ENCODE measurements at regions not wholly inside any gene's neighbourhood (a gene's known extent, or its start where the extent isn't known, plus 50 kb on each side); places are given as distances from the start of the nearest gene placed in this dataset.

DNA sequence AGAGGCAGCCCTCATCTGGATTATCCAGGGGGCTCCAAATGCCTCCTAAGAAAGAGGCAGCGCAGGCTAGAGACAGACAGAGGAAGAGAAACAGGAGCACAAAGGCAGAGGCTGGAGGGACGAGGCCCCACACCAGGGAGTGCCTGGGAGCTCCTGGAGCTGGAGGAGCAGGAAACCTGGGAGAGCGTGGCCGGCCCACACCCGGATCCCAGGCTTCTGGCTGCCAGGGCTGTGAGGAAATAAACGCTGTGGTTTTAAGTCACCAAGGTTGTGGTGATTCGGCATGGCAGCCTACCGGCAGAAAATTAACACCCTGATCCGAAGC lies 165.5 kb downstream of the OLFM1 start:
- DNase-seq (ENCODE audit: low spot score): no peak

DNA sequence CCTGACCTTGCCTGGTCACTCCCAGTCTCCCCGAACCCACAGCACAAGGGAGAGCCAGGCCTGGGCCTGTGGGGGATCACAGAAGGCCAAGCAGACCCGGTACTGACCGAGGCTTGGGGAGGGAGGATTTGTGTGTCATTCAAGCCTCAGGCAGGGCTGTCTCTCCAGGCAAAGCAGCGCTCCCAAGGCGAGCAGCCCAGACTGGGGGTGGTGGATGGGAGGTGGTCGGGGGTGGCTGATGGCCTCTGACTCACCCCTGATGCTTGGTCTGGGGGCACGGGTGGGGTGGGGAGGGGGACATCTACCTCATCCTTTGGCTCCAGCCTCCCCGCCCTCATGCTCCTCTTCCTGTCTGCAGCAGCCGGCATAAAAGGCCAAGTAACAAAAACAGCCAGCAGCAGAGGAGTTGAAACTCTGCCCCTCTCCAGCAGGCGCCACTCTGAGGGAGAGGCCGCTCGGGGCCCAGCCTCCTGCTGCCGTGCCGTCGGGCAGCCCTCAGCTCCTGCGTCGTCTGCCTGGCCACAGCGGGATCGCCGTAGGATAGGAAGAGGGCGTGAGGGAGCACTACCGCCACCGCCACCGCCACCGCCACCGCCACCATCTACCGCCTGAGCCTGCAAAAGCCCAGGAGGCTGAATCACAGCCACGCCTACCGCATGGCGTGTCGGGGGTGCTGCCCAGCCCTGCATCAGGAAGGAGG lies 166.0 kb downstream of the OLFM1 start:
- no peak for DNase-seq (ENCODE audit: low spot score)

DNA sequence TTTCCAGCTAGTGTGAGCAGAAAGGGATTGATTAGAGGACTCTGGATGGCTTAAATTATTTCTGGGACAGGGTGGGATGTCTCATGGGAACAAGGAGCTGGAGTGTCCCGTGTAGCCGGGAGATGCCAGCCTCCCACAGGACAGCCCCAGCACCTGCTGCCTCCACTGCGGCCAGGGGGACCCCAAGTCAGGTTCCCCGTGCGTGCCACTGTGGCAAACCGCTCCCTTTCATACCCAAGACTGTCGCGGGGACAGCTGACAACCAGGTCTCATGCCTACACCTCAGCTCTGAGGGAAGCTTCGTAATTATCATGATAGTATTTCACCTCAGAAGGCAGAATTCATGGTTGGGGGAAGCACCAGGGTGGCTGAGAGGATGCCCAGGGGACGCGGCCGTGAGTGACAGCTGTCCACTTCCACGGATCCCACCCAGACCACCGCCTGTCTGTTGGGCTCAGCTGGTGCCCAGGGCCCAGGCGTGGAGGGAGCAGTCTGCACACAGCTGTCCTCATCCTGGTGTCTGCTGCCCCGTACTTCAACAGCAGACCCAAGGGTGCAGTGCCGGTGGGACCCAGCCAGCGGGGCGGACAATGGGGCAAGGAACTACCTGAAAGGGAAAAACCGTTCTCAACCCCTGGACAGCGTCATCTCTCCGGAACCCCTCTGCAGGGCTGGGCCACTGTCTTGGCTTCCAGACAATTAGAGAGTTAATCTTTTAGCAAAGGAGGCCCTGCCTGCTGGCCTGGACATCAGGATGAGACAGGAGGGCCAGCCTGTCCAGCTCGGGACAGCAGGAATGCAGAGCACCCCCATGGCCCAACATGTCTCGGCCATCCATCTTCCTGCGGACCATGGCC lies 166.9 kb downstream of the OLFM1 start:
- no peak for DNase-seq (ENCODE audit: low spot score)

DNA sequence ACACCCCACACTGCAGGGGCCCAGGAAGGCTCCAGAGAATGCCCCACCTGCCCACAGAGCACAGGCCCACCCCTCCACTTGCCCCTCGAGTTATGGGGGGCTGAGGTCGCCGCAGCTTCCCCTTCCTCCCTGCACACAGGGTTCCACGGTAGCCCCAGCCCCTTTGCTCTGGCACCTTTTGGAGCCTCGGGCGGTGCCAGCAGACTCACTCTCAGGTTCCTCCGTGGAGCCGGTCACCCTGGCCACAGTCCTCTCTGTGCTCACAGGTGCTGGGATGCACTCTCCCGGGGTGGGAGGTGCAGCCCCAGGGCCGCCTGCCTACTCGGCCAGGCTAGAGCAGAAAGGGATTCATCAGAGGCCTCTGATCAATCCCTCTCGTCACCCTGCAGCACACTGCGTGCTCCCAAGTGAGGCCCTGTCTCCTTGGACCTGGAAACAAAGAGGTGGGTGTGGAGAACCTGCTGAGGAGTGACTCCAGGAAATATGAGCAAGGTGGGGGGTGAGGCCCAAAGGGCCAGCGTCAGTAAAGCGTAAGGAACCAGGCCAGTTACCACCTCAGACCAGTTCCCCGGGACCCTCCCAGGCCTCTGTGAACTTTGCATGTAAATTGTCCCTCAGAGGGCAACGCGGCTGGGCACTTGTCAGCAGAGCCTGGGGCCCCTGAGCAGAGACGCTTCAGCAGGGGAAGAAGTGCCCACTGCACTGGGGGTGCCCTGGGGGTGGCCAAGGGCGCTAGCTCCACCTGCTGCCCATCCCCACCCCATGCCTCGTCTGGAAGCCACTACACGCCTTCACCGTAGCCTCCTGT lies 167.8 kb downstream of the OLFM1 start:
- no peak for DNase-seq (ENCODE audit: low spot score)

DNA sequence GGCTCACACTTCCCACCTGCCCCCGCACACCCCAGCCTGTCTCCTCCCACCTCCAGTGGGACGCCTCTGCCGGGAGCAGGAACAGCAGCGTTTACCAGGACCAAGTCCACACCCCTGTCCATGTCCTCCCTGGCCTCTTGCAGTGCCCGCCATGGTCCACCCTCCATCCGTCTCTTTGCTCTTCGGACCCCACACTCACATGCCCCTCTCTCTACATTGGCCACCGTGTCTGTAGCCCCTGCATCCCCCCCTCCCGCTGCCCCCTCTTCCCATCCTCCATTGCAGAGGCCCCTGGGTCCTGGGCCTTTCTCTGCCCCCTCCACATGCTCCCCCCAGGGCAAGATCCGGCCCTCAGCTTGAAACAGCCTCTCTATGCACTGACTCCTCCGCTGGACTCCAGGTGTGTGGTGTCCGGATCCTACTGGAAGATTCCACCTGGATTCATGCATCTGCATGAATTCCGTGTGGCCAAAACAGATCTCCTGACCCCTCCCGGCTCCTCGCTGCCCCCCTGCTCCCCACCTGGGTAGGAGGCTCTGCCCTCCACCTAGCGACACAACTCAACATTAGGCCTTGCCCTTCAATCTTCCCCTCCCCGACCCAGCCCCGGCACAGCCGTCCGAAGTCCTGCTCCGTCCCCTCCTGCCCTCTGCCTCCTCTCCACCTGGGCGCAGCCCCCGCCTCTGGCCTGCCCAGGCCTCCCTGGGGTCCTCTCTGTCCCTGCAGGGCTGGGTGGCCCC lies 168.5 kb downstream of the OLFM1 start:
- DNase-seq (ENCODE audit: low spot score): no peak

DNA sequence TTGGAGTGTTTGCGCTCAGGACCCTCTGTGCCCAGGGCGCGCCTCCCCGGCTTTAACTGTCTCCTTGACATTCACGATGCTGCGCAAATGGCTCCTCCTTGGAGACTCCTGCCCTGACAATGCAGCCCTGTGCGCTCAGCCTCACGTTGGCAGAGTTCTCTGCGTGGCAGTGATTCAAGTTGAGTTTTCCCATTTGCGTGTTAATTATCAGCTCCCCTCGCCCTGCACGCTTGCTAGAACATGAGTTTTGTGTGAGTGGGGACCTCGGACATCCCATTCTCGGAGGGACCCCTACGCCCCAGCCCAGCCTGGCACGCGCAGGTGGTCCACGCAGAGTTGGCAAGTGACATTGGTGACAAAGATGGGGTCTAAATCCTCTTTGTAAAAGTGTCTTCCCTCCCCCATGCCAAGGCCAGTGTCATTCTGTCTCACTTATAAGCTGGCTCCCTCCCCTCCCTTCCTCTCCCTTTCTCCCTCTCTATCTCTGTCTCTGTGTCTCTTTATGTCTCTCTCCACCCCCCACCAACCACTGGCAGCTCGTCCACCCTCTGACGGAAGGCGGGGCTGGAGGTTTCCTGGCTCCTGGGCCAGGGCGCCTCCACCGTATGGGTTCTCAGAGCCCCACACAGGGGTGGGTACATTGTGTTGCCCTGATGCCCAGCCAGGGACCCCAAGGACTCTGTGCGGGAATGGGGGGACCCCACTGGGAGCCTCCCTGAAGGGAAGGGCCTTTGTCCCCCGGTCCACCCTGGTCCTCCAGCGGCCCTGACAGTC lies 169.3 kb downstream of the OLFM1 start:
- DNase-seq (ENCODE audit: low spot score): no peak

DNA sequence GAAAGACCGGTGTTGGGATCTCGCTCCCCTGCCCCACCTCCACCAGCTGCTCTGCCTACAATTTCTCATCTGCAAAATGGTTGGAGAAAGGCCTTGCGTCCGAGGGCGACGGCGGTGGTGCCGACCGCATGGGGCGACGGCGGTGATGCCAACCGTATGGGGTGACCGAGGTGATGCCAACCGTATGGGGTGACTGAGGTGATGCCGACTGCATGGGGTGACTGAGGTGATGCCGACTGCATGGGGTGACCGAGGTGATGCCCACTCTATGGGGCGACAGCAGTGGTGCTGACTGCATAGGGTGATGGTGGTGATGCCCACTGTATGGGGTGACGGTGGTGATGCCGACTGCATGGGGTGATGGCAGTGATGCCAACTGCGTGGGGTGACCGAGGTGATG lies 171.0 kb downstream of the OLFM1 start:
- no peak for DNase-seq (ENCODE audit: low spot score)

DNA sequence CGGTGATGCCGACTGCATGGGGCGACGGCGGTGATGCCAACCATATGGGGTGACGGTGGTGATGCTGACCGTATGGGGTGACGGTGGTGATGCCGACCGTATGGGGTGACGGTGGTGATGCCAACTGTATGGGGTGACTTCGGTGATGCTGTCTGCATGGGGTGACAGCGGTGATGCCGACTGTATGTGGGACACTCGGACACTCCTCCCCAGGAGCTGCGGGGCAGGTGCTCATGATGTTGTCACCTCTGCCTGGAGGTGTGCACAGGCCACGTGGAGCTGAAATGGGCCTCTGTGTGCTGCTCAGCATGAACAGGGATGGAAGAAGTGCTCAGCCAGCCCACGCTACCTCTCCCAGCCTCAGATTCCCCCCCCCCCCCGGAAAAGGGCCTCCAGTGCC lies 171.8 kb downstream of the OLFM1 start:
- DNase-seq (ENCODE audit: low spot score): no peak

DNA sequence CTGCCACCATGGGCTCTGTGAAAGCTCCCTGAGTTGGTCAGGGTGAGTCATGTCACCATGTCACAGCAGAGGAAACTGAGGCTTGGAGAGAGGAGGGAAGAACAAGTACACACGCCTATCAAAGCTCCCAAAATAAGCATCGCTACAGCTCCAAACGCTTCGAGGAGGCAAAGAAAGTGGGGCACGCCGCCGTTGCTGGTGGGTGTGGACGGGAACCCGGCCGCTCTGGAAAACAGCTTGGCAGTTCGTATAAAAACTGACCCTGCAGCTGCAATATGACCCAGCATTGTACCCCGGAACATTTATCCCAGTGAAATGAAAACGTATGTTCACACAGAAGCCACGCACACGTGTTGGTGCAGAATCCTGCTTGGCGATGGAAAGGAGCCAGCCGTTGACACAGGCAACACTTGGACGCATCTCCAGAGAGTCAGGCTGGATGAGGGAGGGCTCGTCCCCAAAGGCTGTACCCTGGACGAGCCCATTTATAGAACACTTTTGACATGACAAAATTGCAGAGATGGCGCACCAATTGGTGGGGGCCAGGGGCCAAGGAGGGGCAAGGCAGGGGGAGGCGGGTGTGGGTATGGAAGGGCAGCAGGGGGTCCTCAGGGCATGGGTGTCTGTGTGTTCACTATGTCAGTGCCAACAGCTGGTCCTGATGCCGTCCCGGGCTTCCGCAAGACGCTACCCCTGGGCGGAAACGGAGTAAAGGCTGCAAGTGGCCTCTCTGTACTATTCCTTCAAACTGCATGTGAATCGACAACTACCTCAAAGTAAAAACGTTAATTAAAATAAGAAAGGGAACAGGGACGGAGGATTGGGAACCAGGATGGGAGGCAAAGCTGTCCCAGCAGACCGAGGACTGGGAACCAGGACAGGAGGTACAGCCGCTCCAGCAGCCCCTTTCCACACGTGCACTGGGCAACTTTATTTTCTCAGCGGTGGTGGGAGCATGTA lies 173.0 kb downstream of the OLFM1 start:
- DNase-seq (ENCODE audit: low spot score): no peak

DNA sequence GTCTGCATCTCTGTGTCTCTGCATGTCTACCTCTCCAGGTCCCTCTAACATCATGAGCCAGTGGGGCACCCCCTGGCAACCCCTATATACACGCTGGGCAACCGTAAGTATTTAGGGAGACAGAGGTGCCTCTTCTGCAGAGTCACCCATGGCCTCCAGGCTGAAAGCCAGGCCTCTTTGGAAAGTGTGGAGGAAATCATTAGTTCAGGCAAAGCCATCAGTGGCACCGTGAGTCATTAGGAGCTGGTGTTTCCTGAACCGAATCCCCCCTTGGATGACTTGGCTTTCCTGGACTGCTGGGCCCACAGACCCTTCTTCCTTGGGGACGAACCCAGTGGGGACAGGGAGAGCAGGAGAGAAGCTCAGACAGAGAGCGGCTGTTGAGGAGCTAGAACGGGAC lies 174.8 kb downstream of the OLFM1 start:
- no peak for DNase-seq (ENCODE audit: low spot score)

DNA sequence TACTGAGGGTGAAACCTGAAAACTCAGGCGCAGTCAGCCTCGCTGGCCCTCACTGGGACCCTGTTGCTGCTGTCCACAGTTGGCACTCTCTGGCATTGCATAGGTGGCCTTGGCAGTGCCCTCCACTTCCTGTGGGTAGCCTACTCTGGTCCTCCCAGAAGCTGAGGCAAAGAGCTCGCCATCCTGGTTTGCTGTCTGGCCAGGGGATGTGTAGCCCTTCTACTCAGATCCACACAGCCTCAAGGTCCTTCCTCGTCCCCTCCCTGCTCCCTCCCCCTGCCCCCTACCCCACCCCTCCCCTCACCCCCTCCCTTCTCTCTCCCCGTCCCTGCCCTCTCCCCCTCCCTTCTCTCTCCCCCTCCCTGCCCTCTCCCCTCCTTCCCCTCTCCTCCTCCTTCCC lies 176.0 kb downstream of the OLFM1 start:
- no peak for DNase-seq (ENCODE audit: low spot score)

DNA sequence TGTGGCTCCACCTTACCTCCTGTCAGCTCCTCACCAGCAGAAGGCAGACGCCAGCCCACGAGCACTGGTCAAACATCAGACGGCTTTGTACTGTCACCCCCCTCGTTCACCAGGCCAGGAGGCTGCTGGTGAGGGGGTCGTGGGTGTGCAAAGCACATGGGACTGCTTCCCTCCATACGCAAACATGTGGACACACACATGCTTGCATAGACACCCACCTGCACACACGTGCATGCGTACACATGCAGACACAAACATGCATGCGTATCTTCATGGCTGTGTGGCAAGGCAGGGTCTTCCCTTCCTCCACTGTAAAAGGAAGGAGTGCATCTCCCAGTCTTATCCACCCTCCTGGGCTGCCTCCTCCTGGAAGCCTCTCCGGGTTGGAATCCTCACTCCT lies 178.5 kb downstream of the OLFM1 start:
- no peak for DNase-seq (ENCODE audit: low spot score)

DNA sequence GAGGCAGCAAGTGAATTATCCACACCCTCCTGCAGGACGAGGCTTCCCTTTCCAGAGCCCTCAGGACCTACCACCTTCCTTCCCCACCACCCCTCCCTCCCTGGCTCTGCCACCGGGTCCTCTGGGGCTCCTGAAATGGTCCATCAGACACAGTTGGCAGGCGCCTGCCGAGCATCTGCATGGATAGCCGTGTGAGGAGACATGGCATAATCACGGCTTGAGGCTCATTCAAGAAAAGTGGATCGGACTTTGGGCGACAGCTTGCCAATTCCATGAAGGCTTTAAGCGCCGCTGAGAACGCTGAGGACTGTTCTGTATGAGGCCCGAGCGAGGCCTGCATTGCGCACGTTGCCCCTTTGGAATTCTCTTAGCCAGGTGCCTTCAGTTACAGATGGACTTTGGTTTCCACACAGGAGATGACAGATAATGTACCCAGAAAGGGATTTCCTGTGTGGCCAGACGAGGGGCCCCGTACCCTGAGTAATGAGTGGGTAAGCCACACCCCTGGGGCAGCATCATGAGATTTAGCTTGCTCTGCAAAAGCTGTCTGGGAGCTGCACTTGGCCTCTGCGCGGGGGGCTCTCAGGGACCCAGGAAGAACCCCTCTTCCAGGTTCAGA lies 179.8 kb downstream of the OLFM1 start:
- DNase-seq (ENCODE audit: low spot score): no peak

DNA sequence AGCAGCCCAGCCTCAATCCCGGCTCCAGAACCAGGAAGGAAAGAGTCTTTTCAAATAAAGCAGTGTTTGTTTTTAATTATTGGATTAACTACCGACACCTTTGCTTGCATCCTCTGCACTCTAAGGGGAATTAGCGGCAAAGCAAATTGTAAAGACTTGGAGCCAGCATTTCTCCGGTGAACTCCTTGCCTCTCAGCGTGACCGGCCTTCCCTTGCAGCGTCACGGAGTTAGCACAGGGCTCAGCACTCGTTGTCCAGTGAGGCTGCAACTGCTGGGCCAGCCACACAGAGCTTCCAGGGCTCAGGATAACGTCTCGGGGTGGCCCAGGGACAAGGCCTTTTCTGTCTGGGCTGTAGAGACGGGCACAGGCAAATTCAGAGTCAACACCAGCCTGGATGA lies 180.6 kb downstream of the OLFM1 start:
- DNase-seq (ENCODE audit: low spot score): no peak

DNA sequence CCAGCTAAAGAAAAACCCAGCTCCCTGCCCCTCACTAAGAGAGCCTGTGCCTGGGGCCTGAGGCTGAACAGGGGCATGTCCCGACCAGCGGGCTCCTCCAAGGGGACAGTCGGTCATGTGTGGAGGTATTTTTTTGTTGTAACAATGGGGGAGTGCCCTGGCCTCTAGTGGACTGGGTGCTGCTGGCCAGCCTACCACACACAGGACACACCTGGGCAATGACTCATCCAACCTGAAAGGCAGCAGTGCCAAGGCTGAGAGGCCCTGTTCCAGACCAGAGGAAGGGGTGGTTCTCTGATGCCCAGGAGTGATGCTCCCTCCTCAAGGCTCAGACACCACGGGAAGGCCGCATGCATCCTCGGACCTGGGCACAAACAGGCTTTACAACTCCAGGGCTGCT lies 181.5 kb downstream of the OLFM1 start:
- no peak for DNase-seq (ENCODE audit: low spot score)

DNA sequence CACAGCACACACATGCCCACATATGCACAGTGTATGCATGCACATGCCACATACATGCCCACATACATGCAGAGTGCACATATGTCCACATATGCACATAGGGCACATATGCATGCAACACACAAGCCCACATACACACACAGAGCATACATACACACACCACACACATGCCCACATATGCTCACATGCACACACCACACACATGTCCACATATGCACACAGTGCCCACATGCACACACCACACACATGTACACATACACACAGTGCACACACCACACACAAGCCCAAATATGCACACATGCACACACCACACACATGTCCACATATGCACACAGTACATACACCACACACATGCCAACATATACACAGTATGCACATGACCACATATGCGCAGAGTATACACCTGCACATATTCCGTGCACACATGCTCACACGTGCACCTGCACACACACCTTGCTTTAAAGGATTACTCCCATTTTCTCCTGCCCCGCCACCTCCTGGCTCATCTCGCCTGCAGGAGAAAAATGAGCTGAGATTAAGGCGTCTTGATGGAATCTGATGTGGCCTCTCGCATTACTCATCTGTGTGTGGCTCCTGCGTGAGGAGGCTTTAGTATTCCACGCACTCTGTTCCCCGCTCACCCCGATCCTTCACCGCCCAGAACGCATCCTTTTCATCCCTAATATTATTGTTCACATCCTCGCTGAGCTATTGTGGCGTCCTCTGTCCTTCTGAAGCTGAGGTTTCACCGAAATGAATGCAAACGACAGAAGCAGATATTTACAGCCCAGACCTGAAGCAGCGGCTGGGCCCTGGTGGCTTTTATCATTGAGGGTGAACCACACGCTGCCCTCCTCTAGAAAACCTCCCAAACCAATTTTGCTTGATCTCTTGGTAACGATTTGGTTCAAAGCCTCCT lies 182.7 kb downstream of the OLFM1 start:
- DNase-seq (ENCODE audit: low spot score): no peak

DNA sequence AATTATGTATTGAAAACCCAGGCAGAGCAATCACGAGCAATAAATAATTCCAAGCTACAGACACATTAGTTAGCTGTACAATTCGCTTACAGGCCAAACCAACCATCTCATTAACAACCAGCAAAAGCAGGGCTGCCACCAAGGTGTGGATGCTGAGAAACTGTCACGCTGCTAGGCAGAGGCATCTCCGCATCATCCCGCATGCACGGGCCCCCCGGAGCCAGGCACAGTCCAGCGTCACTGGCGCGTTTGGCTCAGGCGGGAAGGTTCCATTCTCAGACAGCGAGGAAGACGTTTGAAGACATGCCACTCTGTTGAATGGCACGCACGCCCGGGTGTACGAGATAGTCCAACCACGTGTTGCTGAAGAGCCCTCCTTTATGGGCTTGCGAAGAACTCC lies 184.0 kb downstream of the OLFM1 start:
- DNase-seq (ENCODE audit: low spot score): no peak

DNA sequence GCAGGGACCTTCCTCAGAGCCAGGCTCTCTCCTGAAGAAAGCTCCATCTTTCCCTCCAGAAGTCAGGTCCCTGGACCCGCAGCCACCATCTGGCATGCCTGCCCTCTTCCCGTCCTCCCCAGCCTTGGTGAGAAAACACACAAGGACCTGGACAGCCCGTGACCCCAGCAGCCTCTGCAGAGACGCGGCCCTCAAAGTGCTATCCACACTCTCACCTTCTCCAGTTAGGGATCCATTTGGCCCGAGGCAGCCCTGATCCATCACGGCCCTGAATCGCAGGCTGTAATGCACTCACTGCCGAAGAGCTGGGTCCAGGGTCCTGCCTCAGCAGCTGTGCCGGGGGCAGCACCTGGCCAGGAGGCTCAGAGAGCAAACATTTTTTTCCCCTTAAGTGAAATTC lies 185.1 kb downstream of the OLFM1 start:
- DNase-seq (ENCODE audit: low spot score): no peak

DNA sequence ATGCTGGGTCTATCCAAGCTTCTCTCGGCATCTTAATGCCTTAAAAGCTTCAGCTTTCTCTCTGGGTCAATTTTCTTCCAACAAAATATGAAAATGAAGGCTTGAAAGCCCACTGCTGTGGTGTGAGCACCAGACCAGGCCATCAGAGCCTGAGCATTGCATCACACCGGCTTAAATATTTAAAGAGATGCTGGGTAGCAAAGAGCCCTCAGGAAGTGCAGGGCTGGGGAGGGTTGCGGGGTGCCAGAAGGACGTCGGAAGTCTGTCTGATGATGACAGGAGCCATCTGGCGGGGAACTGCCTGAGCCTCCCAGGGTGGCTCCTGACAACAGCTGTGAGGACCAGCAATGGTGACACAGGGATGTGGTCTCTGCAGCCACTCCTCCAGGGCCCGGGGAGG lies 185.5 kb downstream of the OLFM1 start:
- DNase-seq (ENCODE audit: low spot score): no peak
